Parathyroid adenoma (tissue), 2 donors: ENCODE measurements at regions not wholly inside any gene's neighbourhood (a gene's known extent, or its start where the extent isn't known, plus 50 kb on each side); places are given as distances from the start of the nearest gene placed in this dataset.

Source experiments
- H2AFZ ChIP-seq: fragments of 300-600 bp; sonication (generic); one replicate; pipeline ENCODE4 v1.7.0; 2017; ENCODE audit warnings: antibody characterized with exemption, mild to moderate bottlenecking
- H3K27ac ChIP-seq: fragments of 300-600 bp; sonication (generic); one replicate; pipeline ENCODE4 v1.7.0; 2017
- H3K27me3 ChIP-seq: fragments of 300-600 bp; sonication (generic); one replicate; pipeline ENCODE4 v1.7.0; 2017; ENCODE audit warnings: low read length; ENCODE audit not compliant: control insufficient read depth, insufficient read depth
- H3K36me3 ChIP-seq: fragments of 300-600 bp; sonication (generic); one replicate; pipeline ENCODE4 v1.7.0; 2017; ENCODE audit warnings: low read length; ENCODE audit not compliant: control insufficient read depth, insufficient read depth
- H3K4me1 ChIP-seq: fragments of 300-600 bp; sonication (generic); one replicate; pipeline ENCODE4 v1.7.0; 2017; ENCODE audit warnings: control low read depth
- H3K4me2 ChIP-seq: fragments of 300-600 bp; sonication (generic); one replicate; pipeline ENCODE4 v1.7.0; 2017; ENCODE audit warnings: low read length
- H3K4me3 ChIP-seq: fragments of 300-600 bp; sonication (generic); one replicate; pipeline ENCODE4 v1.7.0; 2017; ENCODE audit warnings: low read depth, low read length
- H3K79me2 ChIP-seq: fragments of 300-600 bp; sonication (generic); one replicate; pipeline ENCODE4 v1.7.0; 2017; ENCODE audit warnings: control low read depth
- H3K9ac ChIP-seq: fragments of 300-600 bp; sonication (generic); one replicate; pipeline ENCODE4 v1.7.0; 2017; ENCODE audit warnings: mild to moderate bottlenecking
- H3K9me3 ChIP-seq: fragments of 300-600 bp; sonication (generic); one replicate; pipeline ENCODE4 v1.7.0; 2017; ENCODE audit warnings: low read length; ENCODE audit not compliant: control insufficient read depth
- TF ChIP-seq, protein P1 (sequence below): fragments of 300-600 bp; sonication (generic); IDR thresholded peaks from one replicate; pipeline ENCODE4 v1.7.0; 2017; ENCODE audit warnings: antibody characterized with exemption, mild to moderate bottlenecking
- donor health status: primary hyperparathyroidism.

DNA sequence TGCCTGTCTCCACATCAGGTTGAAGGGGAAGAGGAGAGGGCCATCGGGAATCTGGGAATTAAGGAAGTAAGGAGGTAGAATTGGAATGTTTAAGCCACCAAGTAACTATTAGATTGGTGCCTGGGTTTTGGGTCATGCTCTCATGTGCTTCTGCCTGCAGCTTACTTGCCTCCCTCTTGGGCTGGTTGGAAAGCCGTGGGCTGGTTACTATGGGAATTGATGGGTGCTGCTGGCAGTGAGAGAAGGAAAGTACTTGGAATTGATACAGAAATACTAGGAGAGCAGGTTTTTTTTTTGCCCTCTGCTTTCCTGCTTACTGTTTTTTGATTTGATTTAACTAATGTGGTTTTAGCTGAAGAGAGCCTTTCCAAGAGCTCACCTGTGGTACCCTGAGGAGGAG is 493.5 kb upstream of the RGS6 start:
- Histone ChIP-seq H3K9ac (no peak overlapping the region), H3K4me1 (no peaks in the 10 kb centered on the region), H2AFZ (no peak overlapping the region), H3K79me2 (peaks cover 5% of the 10 kb centered on the region), H3K36me3 (no peaks in the 10 kb centered on the region), H3K4me2 (no peak overlapping the region), H3K4me3 (no peak overlapping the region), H3K9me3 (no peaks in the 10 kb centered on the region), H3K27me3 (no peaks in the 10 kb centered on the region), H3K27ac (no peak overlapping the region)
- TF ChIP-seq, protein P1, sequence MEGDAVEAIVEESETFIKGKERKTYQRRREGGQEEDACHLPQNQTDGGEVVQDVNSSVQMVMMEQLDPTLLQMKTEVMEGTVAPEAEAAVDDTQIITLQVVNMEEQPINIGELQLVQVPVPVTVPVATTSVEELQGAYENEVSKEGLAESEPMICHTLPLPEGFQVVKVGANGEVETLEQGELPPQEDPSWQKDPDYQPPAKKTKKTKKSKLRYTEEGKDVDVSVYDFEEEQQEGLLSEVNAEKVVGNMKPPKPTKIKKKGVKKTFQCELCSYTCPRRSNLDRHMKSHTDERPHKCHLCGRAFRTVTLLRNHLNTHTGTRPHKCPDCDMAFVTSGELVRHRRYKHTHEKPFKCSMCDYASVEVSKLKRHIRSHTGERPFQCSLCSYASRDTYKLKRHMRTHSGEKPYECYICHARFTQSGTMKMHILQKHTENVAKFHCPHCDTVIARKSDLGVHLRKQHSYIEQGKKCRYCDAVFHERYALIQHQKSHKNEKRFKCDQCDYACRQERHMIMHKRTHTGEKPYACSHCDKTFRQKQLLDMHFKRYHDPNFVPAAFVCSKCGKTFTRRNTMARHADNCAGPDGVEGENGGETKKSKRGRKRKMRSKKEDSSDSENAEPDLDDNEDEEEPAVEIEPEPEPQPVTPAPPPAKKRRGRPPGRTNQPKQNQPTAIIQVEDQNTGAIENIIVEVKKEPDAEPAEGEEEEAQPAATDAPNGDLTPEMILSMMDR: no peak

DNA sequence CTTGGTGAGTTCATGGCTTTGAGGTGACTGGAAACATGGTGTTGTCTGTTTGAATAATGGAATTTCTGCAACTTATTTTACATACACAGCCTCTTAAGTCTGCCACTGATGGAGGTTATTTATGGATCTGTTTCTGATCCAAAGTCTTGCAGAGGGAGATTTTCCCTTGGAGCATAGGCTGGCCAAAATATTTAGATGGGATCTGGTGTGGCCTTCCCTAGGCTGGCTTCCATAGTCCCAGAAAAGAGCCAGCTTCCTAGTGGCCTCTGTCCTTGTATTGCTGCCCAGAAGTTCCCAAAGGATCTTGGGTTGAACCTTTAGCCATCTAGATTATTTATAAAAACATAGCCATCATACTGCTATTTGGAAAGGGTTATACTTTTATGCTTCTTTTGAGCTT is 491.1 kb upstream of the RGS6 start:
- no peak overlapping the region for H2AFZ ChIP-seq
- no peak overlapping the region for H3K4me3 ChIP-seq
- H3K9me3 ChIP-seq: no peaks in the 10 kb centered on the region
- H3K27me3 ChIP-seq: no peaks in the 10 kb centered on the region
- H3K4me1 ChIP-seq: no peaks in the 10 kb centered on the region
- no peak overlapping the region for H3K4me2 ChIP-seq
- H3K79me2 ChIP-seq: no peaks in the 10 kb centered on the region
- TF ChIP-seq, protein P1: no peak
- H3K27ac ChIP-seq: no peak overlapping the region
- no peaks in the 10 kb centered on the region for H3K36me3 ChIP-seq
- no peak overlapping the region for H3K9ac ChIP-seq

DNA sequence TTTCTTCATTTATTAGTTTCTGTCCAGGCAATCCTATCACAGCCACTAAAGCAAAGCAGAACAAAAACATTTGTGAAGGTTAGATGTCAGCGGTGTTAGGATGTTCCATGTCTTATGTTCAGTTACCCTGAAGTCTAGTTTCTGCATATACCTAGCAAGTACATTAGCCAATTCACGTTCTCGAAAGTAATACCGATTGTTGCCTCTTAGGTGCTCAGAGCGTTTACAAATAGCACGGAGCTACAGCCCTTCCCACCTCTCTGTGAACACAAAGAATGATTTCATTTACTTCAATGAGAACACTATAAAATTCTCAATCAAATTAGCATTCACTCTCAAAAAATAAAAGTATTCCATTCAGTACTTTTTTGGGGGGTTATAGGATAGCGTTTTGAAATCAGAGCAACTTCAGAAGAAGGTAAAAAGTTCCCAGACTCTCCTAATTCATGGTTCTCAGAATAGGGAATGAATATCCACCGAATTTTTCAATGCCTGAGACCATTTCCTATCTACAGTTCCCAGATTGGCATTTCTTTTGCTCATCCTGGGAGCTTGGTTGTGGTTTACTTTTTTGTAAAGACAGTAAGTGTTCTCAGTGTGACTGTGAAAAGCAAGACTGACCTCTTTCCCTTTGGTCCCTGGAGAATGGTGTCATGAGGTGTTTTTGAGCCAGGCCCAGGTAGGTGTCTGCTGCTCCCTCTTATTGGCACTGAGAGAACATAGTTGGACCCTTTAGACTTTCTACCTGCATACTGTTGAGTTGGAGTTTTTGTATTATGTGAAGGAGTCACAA is 488.0 kb upstream of the RGS6 start:
- H3K36me3 ChIP-seq: no peaks in the 10 kb centered on the region
- H3K9me3 ChIP-seq: no peaks in the 10 kb centered on the region
- H3K9ac ChIP-seq: no peak overlapping the region
- TF ChIP-seq, protein P1: no peak
- H3K4me2 ChIP-seq: no peak overlapping the region
- H3K4me1 ChIP-seq: no peaks in the 10 kb centered on the region
- no peaks in the 10 kb centered on the region for H3K79me2 ChIP-seq
- H2AFZ ChIP-seq: no peak overlapping the region
- no peaks in the 10 kb centered on the region for H3K27me3 ChIP-seq
- no peak overlapping the region for H3K27ac ChIP-seq
- H3K4me3 ChIP-seq: no peak overlapping the region

DNA sequence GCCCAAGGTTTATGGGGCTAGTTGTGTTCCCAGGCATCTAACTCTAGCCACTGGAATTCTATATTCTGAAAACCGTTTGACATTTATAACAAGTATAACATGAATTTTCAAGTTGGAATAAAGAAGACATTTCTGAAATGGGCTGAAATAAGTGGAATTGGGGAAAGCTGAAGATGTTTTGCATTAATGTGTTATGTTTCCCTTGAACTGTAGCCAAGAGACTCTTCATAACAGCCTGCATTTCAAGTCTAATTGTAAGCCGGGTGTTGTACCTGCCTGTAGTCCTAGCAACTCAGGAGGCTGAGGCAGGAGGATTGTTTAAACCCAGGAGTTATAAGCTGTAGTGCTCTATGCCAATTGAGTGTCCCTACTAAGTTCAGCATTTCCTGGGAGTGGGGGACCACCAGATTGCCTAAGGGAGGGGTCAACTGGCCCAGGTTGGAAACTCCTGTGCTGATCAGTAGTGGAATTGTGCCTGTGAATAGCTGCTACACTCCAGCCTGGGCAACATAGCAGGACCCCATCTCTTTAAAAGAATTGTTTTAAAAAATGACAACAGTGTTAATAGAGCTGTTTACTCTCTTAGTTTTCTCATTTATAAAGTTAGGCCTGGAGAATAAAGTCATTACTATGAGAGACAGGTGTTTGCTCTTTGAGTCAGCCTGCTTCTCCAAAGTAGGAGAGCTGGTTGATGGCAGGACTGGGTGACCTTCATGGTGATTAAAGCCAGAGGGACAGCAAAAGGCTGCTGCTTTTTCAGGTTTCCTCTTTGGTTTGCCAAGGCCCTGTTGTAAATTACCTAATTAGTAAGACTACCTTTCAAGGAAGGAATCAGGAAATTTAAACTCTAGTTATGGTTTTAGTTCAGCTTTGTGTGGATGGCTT is 483.6 kb upstream of the RGS6 start:
- H3K9ac ChIP-seq: no peak overlapping the region
- H3K36me3 ChIP-seq: no peaks in the 10 kb centered on the region
- no peaks in the 10 kb centered on the region for H3K79me2 ChIP-seq
- no peak overlapping the region for H2AFZ ChIP-seq
- H3K4me1 ChIP-seq: no peaks in the 10 kb centered on the region
- H3K4me3 ChIP-seq: no peak overlapping the region
- H3K9me3 ChIP-seq: no peaks in the 10 kb centered on the region
- TF ChIP-seq, protein P1: no peak
- no peak overlapping the region for H3K27ac ChIP-seq
- no peaks in the 10 kb centered on the region for H3K27me3 ChIP-seq
- H3K4me2 ChIP-seq: no peak overlapping the region
